ENCODE measurements at regions not wholly inside any gene's neighbourhood (a gene's known extent, or its start where the extent isn't known, plus 50 kb on each side); places are given as distances from the start of the nearest gene placed in this dataset.
A peak's percentile ranks its signal among the peaks of the same experiment; 100 is the strongest.

GRCh38 chr7:116101704-116102103, 71.1 kb upstream of the TFEC start:
- FAIRE-seq (no peak), DNase-seq (ENCODE audit: low read depth) (peak; percentile 52)
- TF ChIP-seq CTCF (IDR thresholded peaks at IDR 0.05; ENCODE audit: insufficient read depth, low read length, severe bottlenecking): no peak
- Histone ChIP-seq H3K36me3 (ENCODE audit: control insufficient read depth, insufficient read depth, low read length) (no peaks in the 10 kb centered on the region), H3K27me3 (ENCODE audit: control insufficient read depth, insufficient read depth, low read length) (no peaks in the 10 kb centered on the region), H3K4me3 (ENCODE audit: low read depth, low read length) (no peak overlapping the region)

- no peak for FAIRE-seq
- Histone ChIP-seq H3K4me3 (ENCODE audit: low read depth, low read length) (no peak overlapping the region), H3K36me3 (ENCODE audit: control insufficient read depth, insufficient read depth, low read length) (no peaks in the 10 kb centered on the region), H3K27me3 (ENCODE audit: control insufficient read depth, insufficient read depth, low read length) (no peaks in the 10 kb centered on the region)
- no peak for DNase-seq (ENCODE audit: low read depth)
- no peak for TF ChIP-seq CTCF (IDR thresholded peaks at IDR 0.05; ENCODE audit: insufficient read depth, low read length, severe bottlenecking)
Measured at GRCh38 chr7:116111475-116111874, 80.9 kb upstream of the TFEC start.

DNA sequence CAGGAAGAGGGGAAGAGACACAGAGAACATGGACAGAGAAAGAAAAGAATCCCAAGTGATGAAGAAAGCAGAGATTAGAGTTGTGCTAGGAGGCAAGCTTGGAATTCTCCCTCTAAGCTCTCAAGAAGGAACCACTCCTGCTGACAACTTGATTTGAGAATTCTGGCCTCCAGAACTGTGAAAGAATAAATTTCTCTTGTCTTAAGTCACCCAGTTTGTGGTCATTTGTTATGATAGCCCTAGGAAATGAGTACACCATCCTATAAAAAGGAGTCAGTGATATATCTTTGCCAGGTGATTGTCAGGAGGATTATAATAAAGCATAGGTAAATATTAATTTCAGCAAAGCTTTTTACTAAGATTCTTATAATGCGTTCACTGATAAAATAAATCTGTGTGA, 82.7 kb upstream of the TFEC start:
- no peaks in the 10 kb centered on the region for H3K27me3 ChIP-seq (ENCODE audit: control insufficient read depth, insufficient read depth, low read length)
- no peaks in the 10 kb centered on the region for H3K36me3 ChIP-seq (ENCODE audit: control insufficient read depth, insufficient read depth, low read length)
- no peak for TF ChIP-seq CTCF (IDR thresholded peaks at IDR 0.05; ENCODE audit: insufficient read depth, low read length, severe bottlenecking)
- FAIRE-seq (no peak), DNase-seq (ENCODE audit: low read depth) (no peak)
- no peak overlapping the region for H3K4me3 ChIP-seq (ENCODE audit: low read depth, low read length)

- DNase-seq (ENCODE audit: low read depth): no peak
- no peak for TF ChIP-seq CTCF (IDR thresholded peaks at IDR 0.05; ENCODE audit: insufficient read depth, low read length, severe bottlenecking)
- Histone ChIP-seq H3K36me3 (ENCODE audit: control insufficient read depth, insufficient read depth, low read length) (no peaks in the 10 kb centered on the region), H3K4me3 (ENCODE audit: low read depth, low read length) (no peak overlapping the region), H3K27me3 (ENCODE audit: control insufficient read depth, insufficient read depth, low read length) (no peaks in the 10 kb centered on the region)
- no peak for FAIRE-seq
Measured at GRCh38 chr7:116120839-116121238, 89.5 kb upstream of the TES start.

- Histone ChIP-seq H3K4me3 (ENCODE audit: low read depth, low read length) (no peak overlapping the region), H3K36me3 (ENCODE audit: control insufficient read depth, insufficient read depth, low read length) (no peaks in the 10 kb centered on the region), H3K27me3 (ENCODE audit: control insufficient read depth, insufficient read depth, low read length) (no peaks in the 10 kb centered on the region)
- DNase-seq (ENCODE audit: low read depth): peak; percentile 46
- TF ChIP-seq CTCF (IDR thresholded peaks at IDR 0.05; ENCODE audit: insufficient read depth, low read length, severe bottlenecking): peak; percentile 62
- no peak for FAIRE-seq
Measured at GRCh38 chr7:116122972-116123595, 87.3 kb upstream of the TES start.

GRCh38 chr7:116128139-116128538, 82.2 kb upstream of the TES start:
- FAIRE-seq (no peak), DNase-seq (ENCODE audit: low read depth) (no peak)
- Histone ChIP-seq H3K36me3 (ENCODE audit: control insufficient read depth, insufficient read depth, low read length) (no peaks in the 10 kb centered on the region), H3K4me3 (ENCODE audit: low read depth, low read length) (no peak overlapping the region), H3K27me3 (ENCODE audit: control insufficient read depth, insufficient read depth, low read length) (no peaks in the 10 kb centered on the region)
- TF ChIP-seq CTCF (IDR thresholded peaks at IDR 0.05; ENCODE audit: insufficient read depth, low read length, severe bottlenecking): no peak

Data from bronchial epithelial cell (primary cell).